Ishikawa (cell line): ENCODE measurements at regions not wholly inside any gene's neighbourhood (a gene's known extent, or its start where the extent isn't known, plus 50 kb on each side); places are given as distances from the start of the nearest gene placed in this dataset.

ENCODE experiments used
- CEBPB ChIP-seq: IDR thresholded peaks from 2 replicates; pipeline ENCODE4 v1.6.1; 2012
- EP300 ChIP-seq: IDR thresholded peaks from 2 replicates; pipeline ENCODE4 v1.6.1; 2012; ENCODE audit warnings: borderline replicate concordance
- FOXM1 ChIP-seq: IDR thresholded peaks from 2 replicates; pipeline ENCODE4 v1.6.1; 2012; ENCODE audit warnings: low read depth, borderline replicate concordance
- MAX ChIP-seq: IDR thresholded peaks from 2 replicates; pipeline ENCODE4 v1.6.1; 2012
- NFIC ChIP-seq: IDR thresholded peaks from 2 replicates; pipeline ENCODE4 v1.6.1; 2012
- RAD21 ChIP-seq: IDR thresholded peaks from 2 replicates; pipeline ENCODE4 v1.6.1; 2012; ENCODE audit warnings: low read depth
- REST ChIP-seq: IDR thresholded peaks from 2 replicates; pipeline ENCODE4 v1.6.1; 2012; ENCODE audit warnings: low read depth, mild to moderate bottlenecking
- TAF1 ChIP-seq: IDR thresholded peaks from 2 replicates; pipeline ENCODE4 v1.6.1; 2012; ENCODE audit warnings: low read depth, mild to moderate bottlenecking
- YY1 ChIP-seq: IDR thresholded peaks from 2 replicates; pipeline ENCODE4 v1.6.1; 2012; ENCODE audit warnings: low read depth

GRCh38 chr2:4066217-4066616, 362.8 kb downstream of the DCDC2C start:
- no peak for TF ChIP-seq EP300
- TF ChIP-seq CEBPB, result no peak
- no peak for TF ChIP-seq MAX
- no peak for TF ChIP-seq REST
- no peak for TF ChIP-seq TAF1
- no peak for TF ChIP-seq FOXM1
- no peak for TF ChIP-seq NFIC
- no peak for TF ChIP-seq RAD21
- no peak for TF ChIP-seq YY1
